ENCODE measurements at regions not wholly inside any gene's neighbourhood (a gene's known extent, or its start where the extent isn't known, plus 50 kb on each side); places are given as distances from the start of the nearest gene placed in this dataset.

GRCh38 chr20:40777653-40778052, 88.6 kb upstream of the MAFB start:
- H3K36me3 ChIP-seq = no peaks in the 10 kb centered on the region
- H3K27me3 ChIP-seq = peaks cover 9% of the 10 kb centered on the region; the same call in 1 of the 2 replicates
- no peak overlapping the region for H3K27ac ChIP-seq
- no peak overlapping the region for H3K4me3 ChIP-seq
- no peaks in the 10 kb centered on the region for H3K9me3 ChIP-seq (replicated peaks)
- no peaks in the 10 kb centered on the region for H3K4me1 ChIP-seq
- no peak for DNase-seq

GRCh38 chr20:40778894-40779496, 90.0 kb upstream of the MAFB start:
- Histone ChIP-seq H3K27ac (no peak overlapping the region), H3K9me3 (replicated peaks) (no peaks in the 10 kb centered on the region), H3K4me3 (no peak overlapping the region), H3K27me3 (peaks cover 17% of the 10 kb centered on the region; the same call in 1 of the 2 replicates), H3K36me3 (no peaks in the 10 kb centered on the region), H3K4me1 (no peaks in the 10 kb centered on the region)
- no peak for DNase-seq

DNA sequence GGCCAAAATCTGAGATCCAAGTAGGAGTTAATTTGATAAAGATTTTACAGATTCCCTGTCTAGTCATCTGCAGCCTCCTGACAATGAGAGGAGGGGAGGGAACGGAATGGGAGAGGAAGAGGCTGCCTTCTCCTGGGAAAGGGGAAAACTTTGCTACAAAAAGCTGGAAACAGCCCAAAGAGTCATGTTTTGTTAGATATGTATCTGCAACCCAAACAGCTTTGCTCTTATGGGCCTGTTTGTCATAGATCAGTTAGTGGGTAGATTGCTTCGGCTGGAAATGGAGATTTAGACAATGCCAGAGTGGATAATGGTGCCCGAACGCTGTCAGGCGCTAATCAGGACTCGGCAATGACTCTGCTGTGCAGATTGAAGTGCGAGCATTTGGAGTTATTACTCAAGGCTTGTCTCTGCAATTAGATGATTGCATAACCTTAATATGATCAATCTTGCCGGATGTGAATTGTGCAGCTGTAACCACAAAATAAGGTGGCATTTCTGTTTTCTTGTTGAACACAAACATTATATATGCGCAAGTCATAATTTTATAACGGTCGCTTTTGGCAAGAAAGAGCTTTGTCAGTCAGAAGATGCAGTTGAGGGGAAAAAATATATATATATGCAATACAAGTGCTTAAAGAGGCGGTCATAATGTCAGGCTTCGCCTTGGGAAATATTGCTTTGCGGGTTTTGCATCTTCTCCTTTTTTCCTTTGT, 92.4 kb upstream of the MAFB start:
- Histone ChIP-seq H3K9me3 (replicated peaks) (no peaks in the 10 kb centered on the region), H3K4me3 (no peak overlapping the region), H3K27ac (no peak overlapping the region), H3K4me1 (no peaks in the 10 kb centered on the region), H3K27me3 (peaks cover 17% of the 10 kb centered on the region; the same call in 1 of the 2 replicates), H3K36me3 (no peaks in the 10 kb centered on the region)
- no peak for DNase-seq

DNA sequence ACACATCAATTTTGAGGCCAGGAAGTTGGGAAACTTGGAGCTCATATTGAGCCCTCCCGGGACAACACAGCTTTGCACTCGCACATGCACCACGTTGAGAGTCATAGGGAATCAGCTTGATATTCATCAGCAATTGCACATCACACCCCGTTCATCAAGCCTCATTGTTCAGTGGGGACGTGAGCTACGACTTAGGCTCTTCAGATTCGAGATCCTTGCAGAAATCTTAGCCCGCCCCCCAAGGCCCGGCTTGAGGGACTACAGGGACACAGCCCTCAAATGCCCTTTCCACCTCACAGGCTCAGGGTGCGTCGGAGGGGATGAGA, 93.0 kb upstream of the MAFB start:
- no peak overlapping the region for H3K4me3 ChIP-seq
- no peaks in the 10 kb centered on the region for H3K4me1 ChIP-seq
- H3K27me3 ChIP-seq = peaks cover 17% of the 10 kb centered on the region; the same call in 1 of the 2 replicates
- H3K27ac ChIP-seq = no peak overlapping the region
- no peaks in the 10 kb centered on the region for H3K9me3 ChIP-seq (replicated peaks)
- no peak for DNase-seq
- no peaks in the 10 kb centered on the region for H3K36me3 ChIP-seq

GRCh38 chr20:40785346-40785745, 96.3 kb upstream of the MAFB start:
- Histone ChIP-seq H3K36me3 (no peaks in the 10 kb centered on the region), H3K9me3 (replicated peaks) (no peaks in the 10 kb centered on the region), H3K27me3 (peaks cover 22% of the 10 kb centered on the region; the same call in 1 of the 2 replicates), H3K27ac (no peak overlapping the region), H3K4me1 (no peaks in the 10 kb centered on the region), H3K4me3 (no peak overlapping the region)
- no peak for DNase-seq

- H3K9me3 ChIP-seq (replicated peaks) = no peaks in the 10 kb centered on the region
- H3K4me3 ChIP-seq = no peak overlapping the region
- H3K27ac ChIP-seq = no peak overlapping the region
- DNase-seq = no peak
- H3K27me3 ChIP-seq = peaks cover 22% of the 10 kb centered on the region; the same call in 1 of the 2 replicates
- no peaks in the 10 kb centered on the region for H3K4me1 ChIP-seq
- no peaks in the 10 kb centered on the region for H3K36me3 ChIP-seq
Measured at GRCh38 chr20:40786336-40786735, 97.3 kb upstream of the MAFB start.

DNA sequence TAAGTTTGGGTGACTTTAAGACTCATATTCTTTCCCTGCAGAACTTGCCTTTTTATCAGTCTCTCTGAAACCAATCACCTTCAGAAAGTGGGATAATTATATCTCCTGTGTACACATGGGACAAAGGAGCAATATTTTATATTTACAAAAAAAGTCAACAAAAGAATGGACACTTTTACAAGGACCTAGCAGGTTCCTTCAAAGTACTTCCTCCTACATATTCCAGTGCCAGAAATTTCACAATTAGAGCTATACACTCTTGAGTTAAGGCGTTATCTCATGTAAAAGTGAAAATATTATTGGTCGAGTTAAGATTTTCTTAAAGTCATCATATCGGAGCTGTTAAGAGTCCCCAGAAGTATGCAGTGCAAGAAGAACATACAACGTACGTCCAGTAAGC, 98.9 kb upstream of the MAFB start:
- no peak for DNase-seq
- H3K36me3 ChIP-seq = no peaks in the 10 kb centered on the region
- no peak overlapping the region for H3K27ac ChIP-seq
- H3K27me3 ChIP-seq = peaks cover 10% of the 10 kb centered on the region; the same call in 1 of the 2 replicates
- H3K9me3 ChIP-seq (replicated peaks) = no peaks in the 10 kb centered on the region
- no peaks in the 10 kb centered on the region for H3K4me1 ChIP-seq
- H3K4me3 ChIP-seq = no peak overlapping the region

GRCh38 chr20:40797425-40797824, 108.4 kb upstream of the MAFB start:
- Histone ChIP-seq H3K36me3 (no peaks in the 10 kb centered on the region), H3K27me3 (peaks cover 2% of the 10 kb centered on the region; the same call in 1 of the 2 replicates), H3K4me3 (no peak overlapping the region), H3K4me1 (no peaks in the 10 kb centered on the region), H3K9me3 (replicated peaks) (no peaks in the 10 kb centered on the region), H3K27ac (no peak overlapping the region)
- peak in 1 of 2 experiments; percentile 28 for DNase-seq

GRCh38 chr20:40798066-40798465, 109.0 kb upstream of the MAFB start:
- no peak overlapping the region for H3K4me3 ChIP-seq
- no peaks in the 10 kb centered on the region for H3K4me1 ChIP-seq
- H3K27me3 ChIP-seq = peaks cover 2% of the 10 kb centered on the region; the same call in 1 of the 2 replicates
- no peaks in the 10 kb centered on the region for H3K36me3 ChIP-seq
- no peak overlapping the region for H3K27ac ChIP-seq
- DNase-seq = no peak
- H3K9me3 ChIP-seq (replicated peaks) = no peaks in the 10 kb centered on the region

DNA sequence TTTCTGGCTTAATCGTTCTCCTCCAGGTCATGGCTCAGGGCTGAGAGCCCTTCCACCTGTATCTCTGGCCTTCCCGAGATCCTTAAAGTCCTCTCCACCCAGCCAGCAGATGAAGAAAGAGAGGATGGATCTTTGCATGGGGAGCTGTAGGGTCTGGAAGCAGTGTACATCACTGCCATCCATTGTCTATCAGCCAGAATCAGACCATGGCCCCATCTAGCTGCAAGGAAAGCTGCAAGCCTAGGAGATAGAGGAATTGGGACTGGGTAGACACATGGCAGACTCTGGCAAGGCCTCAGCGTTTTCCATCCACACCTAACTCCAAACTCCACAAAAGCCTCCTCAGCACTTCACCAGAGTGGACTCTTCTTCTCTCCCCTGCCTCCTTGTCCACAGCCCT, 113.8 kb upstream of the MAFB start:
- Histone ChIP-seq H3K27ac (no peak overlapping the region), H3K36me3 (no peaks in the 10 kb centered on the region), H3K9me3 (replicated peaks) (no peaks in the 10 kb centered on the region), H3K4me1 (no peaks in the 10 kb centered on the region), H3K4me3 (no peak overlapping the region), H3K27me3 (peaks cover 20% of the 10 kb centered on the region)
- no peak for DNase-seq

- Histone ChIP-seq H3K4me1 (no peaks in the 10 kb centered on the region), H3K9me3 (replicated peaks) (no peaks in the 10 kb centered on the region), H3K4me3 (no peak overlapping the region), H3K27me3 (peaks cover 25% of the 10 kb centered on the region), H3K36me3 (no peaks in the 10 kb centered on the region), H3K27ac (no peak overlapping the region)
- peak in 1 of 2 experiments; percentile 23 for DNase-seq
Measured at GRCh38 chr20:40803381-40803780, 114.3 kb upstream of the MAFB start.

GRCh38 chr20:40805592-40805991, 116.6 kb upstream of the MAFB start:
- no peak for DNase-seq
- no peaks in the 10 kb centered on the region for H3K9me3 ChIP-seq (replicated peaks)
- no peaks in the 10 kb centered on the region for H3K36me3 ChIP-seq
- H3K4me3 ChIP-seq = no peak overlapping the region
- no peaks in the 10 kb centered on the region for H3K4me1 ChIP-seq
- H3K27ac ChIP-seq = no peak overlapping the region
- H3K27me3 ChIP-seq = peaks cover 39% of the 10 kb centered on the region

- Histone ChIP-seq H3K27ac (no peak overlapping the region), H3K9me3 (replicated peaks) (no peaks in the 10 kb centered on the region), H3K27me3 (peaks cover 43% of the 10 kb centered on the region), H3K4me3 (no peak overlapping the region), H3K4me1 (no peaks in the 10 kb centered on the region), H3K36me3 (no peaks in the 10 kb centered on the region)
- no peak for DNase-seq
Measured at GRCh38 chr20:40806929-40807820, 118.1 kb upstream of the MAFB start.

DNA sequence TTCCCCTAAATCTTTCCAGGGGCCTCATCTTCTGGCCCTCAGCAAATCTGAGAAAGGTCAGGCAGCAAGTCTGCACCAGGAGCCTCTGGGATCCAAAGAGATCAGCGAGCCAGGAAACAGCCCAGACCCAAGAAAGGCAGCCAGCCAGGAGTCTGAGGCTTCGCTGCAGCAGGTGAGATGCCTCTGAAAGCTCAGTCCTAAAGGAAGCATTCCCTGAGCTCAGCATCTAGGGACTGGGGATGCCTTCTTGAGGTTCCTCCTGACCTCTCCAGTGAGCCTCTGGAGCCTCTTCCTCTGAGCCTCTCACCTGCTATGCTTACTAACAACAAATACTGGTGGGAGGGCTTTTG, 118.8 kb upstream of the MAFB start:
- no peak overlapping the region for H3K27ac ChIP-seq
- peaks cover 43% of the 10 kb centered on the region for H3K27me3 ChIP-seq
- no peaks in the 10 kb centered on the region for H3K36me3 ChIP-seq
- H3K9me3 ChIP-seq (replicated peaks) = no peaks in the 10 kb centered on the region
- DNase-seq = no peak
- no peak overlapping the region for H3K4me3 ChIP-seq
- H3K4me1 ChIP-seq = no peaks in the 10 kb centered on the region

GRCh38 chr20:40808936-40809335, 119.9 kb upstream of the MAFB start:
- DNase-seq = no peak
- Histone ChIP-seq H3K27ac (no peak overlapping the region), H3K4me1 (no peaks in the 10 kb centered on the region), H3K27me3 (peaks cover 45% of the 10 kb centered on the region), H3K4me3 (no peak overlapping the region), H3K9me3 (replicated peaks) (no peaks in the 10 kb centered on the region), H3K36me3 (no peaks in the 10 kb centered on the region)

Measured in SJCRH30 (cell line).